ENCODE measurements at regions not wholly inside any gene's neighbourhood (a gene's known extent, or its start where the extent isn't known, plus 50 kb on each side); places are given as distances from the start of the nearest gene placed in this dataset.
"Not testable (repeated sequence)": the region's sequence is repeated elsewhere in the genome, so short reads cannot be mapped to it uniquely, and the experiment has no call there.

DNA sequence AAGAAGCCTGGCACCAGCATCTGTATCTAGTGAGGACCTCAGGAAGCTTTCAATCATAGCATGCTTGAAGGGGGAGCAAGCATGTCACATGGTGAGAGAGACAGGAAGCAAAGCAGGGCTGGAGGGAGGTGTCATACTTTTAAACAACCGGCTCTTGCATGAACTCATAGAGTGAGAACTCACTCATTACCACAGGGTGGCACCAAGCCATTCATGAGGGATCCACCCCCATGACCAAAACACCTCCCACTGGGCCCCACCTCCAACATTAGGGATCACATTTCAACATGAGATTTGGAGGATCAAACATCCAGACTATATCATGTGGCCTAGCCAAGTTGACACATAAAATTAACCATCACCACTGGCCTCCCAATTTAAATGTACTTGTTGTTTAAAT lies 125.1 kb upstream of the KCND3 start:
- ChIA-PET CTCF (ENCODE audit: low intra/inter-chr PET ratio) (no interaction called here), POLR2A (no interaction called here)
- intact Hi-C loops (cut with micrococcal nuclease) (no loop called here), in situ Hi-C loops (cut with MboI) (no loop called here)
- no TSS peak for BruUV-seq (replicated peaks)
- Histone ChIP-seq H3K36me3 (ENCODE audit: control insufficient read depth, insufficient read depth, low read length) (no peaks in the 10 kb centered on the region), H3K4me2 (ENCODE audit: insufficient read depth, low read length) (no peak overlapping the region), H3K9ac (ENCODE audit: insufficient read depth in 1 of 2, low read depth in 2 of 2, low read length in 2 of 2) (no peak overlapping the region), H3K27me3 (ENCODE audit: control insufficient read depth in 2 of 2, insufficient read depth in 2 of 2, low read length in 2 of 2) (no peaks in the 10 kb centered on the region), H3K4me1 (replicated peaks in 1 of 2; ENCODE audit: control insufficient read depth in 2 of 2, insufficient read depth in 2 of 2, low read length in 2 of 2) (no peaks in the 10 kb centered on the region), H3K79me2 (ENCODE audit: control insufficient read depth, insufficient read depth, low read length) (no peaks in the 10 kb centered on the region), H3K4me3 (no peak overlapping the region), H4K20me1 (replicated peaks; ENCODE audit: control insufficient read depth, insufficient read depth, low read length) (no peaks in the 10 kb centered on the region), H2AFZ (ENCODE audit: low read depth, low read length) (no peak overlapping the region), H3K9me1 (ENCODE audit: control insufficient read depth, insufficient read depth, low read length) (no peaks in the 10 kb centered on the region), H3K27ac (ENCODE audit: extremely low read depth, low read depth, low read length) (no peak overlapping the region), H3K9me3 (replicated peaks; ENCODE audit: control insufficient read depth, insufficient read depth, low read depth, low read length) (no peaks in the 10 kb centered on the region)
- peak in 1 of 4 experiments; percentile 9 for DNase-seq (ENCODE audit: extremely low read depth in 1 of 4, low spot score in 3 of 4)
- TF ChIP-seq, protein P1, sequence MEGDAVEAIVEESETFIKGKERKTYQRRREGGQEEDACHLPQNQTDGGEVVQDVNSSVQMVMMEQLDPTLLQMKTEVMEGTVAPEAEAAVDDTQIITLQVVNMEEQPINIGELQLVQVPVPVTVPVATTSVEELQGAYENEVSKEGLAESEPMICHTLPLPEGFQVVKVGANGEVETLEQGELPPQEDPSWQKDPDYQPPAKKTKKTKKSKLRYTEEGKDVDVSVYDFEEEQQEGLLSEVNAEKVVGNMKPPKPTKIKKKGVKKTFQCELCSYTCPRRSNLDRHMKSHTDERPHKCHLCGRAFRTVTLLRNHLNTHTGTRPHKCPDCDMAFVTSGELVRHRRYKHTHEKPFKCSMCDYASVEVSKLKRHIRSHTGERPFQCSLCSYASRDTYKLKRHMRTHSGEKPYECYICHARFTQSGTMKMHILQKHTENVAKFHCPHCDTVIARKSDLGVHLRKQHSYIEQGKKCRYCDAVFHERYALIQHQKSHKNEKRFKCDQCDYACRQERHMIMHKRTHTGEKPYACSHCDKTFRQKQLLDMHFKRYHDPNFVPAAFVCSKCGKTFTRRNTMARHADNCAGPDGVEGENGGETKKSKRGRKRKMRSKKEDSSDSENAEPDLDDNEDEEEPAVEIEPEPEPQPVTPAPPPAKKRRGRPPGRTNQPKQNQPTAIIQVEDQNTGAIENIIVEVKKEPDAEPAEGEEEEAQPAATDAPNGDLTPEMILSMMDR (IDR thresholded peaks at IDR 0.05 in 2 of 3, conservative IDR thresholded peaks at IDR 0.05 in 1 of 3; ENCODE audit: insufficient read depth in 2 of 3, low read depth in 1 of 3, low read length in 3 of 3): peak in 1 of 3 experiments; percentile 13; a peak in 3 of 6 replicates
- TF ChIP-seq PHB (CRISPR knock-in tag; IDR thresholded peaks at IDR 0.05) (no peak), ZNF766 (CRISPR knock-in tag; conservative IDR thresholded peaks at IDR 0.05) (peak; percentile 58; the same call in 1 of the 2 replicates)
- peak; percentile 71 for ATAC-seq
- FAIRE-seq: no peak
- WGBS (ENCODE audit: insufficient coverage, low coverage, missing lambda C conversion rate): 6% methylated on average over 1 of the region's 1 CpG

DNA sequence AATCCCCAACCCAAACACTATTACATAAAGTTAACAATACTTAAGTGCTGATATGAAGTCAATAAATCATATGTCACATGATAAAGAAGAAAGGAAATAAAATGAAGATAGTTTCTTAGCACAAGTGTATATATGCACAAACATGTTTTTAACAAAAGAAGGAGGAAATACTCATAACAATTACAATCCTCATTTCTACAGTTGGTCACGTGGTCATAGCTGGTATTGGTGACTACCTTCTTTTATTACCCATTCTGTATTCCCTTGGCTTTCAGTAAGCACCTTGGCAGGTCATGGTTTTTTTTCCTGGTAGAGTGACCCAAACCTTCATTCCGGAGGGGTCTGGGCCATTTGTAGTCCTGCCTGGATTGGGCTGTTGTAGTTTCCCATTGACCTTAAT lies 137.1 kb upstream of the KCND3 start:
- Histone ChIP-seq H2AFZ (ENCODE audit: low read depth, low read length) (no peak overlapping the region), H3K9me3 (replicated peaks; ENCODE audit: control insufficient read depth, insufficient read depth, low read depth, low read length) (no peaks in the 10 kb centered on the region), H3K4me3 (no peak overlapping the region), H3K27me3 (ENCODE audit: control insufficient read depth in 2 of 2, insufficient read depth in 2 of 2, low read length in 2 of 2) (no peaks in the 10 kb centered on the region), H3K4me2 (ENCODE audit: insufficient read depth, low read length) (no peak overlapping the region), H3K79me2 (ENCODE audit: control insufficient read depth, insufficient read depth, low read length) (no peaks in the 10 kb centered on the region), H4K20me1 (replicated peaks; ENCODE audit: control insufficient read depth, insufficient read depth, low read length) (no peaks in the 10 kb centered on the region), H3K36me3 (ENCODE audit: control insufficient read depth, insufficient read depth, low read length) (no peaks in the 10 kb centered on the region), H3K4me1 (replicated peaks in 1 of 2; ENCODE audit: control insufficient read depth in 2 of 2, insufficient read depth in 2 of 2, low read length in 2 of 2) (no peaks in the 10 kb centered on the region), H3K9me1 (ENCODE audit: control insufficient read depth, insufficient read depth, low read length) (no peaks in the 10 kb centered on the region), H3K27ac (ENCODE audit: extremely low read depth, low read depth, low read length) (no peak overlapping the region), H3K9ac (ENCODE audit: insufficient read depth in 1 of 2, low read depth in 2 of 2, low read length in 2 of 2) (no peak overlapping the region)
- in situ Hi-C loops (cut with MboI): no loop called here
- FAIRE-seq: no peak
- POLR2A ChIA-PET: interaction anchor here (1.2 kb wide), 1 partner anchor 17 kb away, joined by 3 read pairs; no protein-coding TSS in a partner anchor
- WGBS (ENCODE audit: insufficient coverage, low coverage, missing lambda C conversion rate): 0% methylated on average over 2 of the region's 2 CpGs
- no peak for ATAC-seq
- CTCF ChIA-PET (ENCODE audit: low intra/inter-chr PET ratio): no interaction called here
- DNase-seq (ENCODE audit: extremely low read depth in 1 of 4, low spot score in 3 of 4): no peak
- BruUV-seq (replicated peaks): no TSS peak
- intact Hi-C loops (cut with micrococcal nuclease): no loop called here
- TF ChIP-seq TAF9B (IDR thresholded peaks at IDR 0.05; ENCODE audit: partially characterized antibody) (no peak), RAD51 (IDR thresholded peaks at IDR 0.05; ENCODE audit: borderline replicate concordance, low read depth) (peak; percentile 44; the same call in 1 of the 2 replicates)
- TF ChIP-seq, protein P2, sequence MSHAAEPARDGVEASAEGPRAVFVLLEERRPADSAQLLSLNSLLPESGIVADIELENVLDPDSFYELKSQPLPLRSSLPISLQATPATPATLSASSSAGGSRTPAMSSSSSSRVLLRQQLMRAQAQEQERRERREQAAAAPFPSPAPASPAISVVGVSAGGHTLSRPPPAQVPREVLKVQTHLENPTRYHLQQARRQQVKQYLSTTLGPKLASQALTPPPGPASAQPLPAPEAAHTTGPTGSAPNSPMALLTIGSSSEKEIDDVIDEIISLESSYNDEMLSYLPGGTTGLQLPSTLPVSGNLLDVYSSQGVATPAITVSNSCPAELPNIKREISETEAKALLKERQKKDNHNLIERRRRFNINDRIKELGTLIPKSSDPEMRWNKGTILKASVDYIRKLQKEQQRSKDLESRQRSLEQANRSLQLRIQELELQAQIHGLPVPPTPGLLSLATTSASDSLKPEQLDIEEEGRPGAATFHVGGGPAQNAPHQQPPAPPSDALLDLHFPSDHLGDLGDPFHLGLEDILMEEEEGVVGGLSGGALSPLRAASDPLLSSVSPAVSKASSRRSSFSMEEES (CRISPR knock-in tag; IDR thresholded peaks at IDR 0.05): peak; percentile 83

DNA sequence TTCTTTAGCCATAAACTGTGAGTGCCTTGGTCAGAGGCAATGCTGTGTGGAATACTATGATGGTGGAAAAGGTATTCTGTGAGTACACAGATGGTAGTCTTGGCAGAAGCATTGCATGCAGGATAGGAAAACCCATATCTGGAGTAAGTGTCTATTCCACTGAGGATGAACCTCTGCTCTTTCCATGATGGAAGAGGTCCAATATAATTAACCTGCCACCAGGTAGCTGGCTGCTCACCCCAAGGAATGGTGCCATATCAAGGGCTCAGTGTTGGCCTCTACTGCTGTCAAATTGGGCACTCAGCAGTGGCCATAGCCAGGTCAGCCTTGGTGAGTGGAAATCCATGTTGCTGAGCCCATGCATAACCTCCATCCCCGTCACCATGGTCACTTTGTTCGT lies 138.1 kb upstream of the KCND3 start:
- H3K9me3 ChIP-seq (replicated peaks; ENCODE audit: control insufficient read depth, insufficient read depth, low read depth, low read length); H3K79me2 ChIP-seq (ENCODE audit: control insufficient read depth, insufficient read depth, low read length); H3K9me1 ChIP-seq (ENCODE audit: control insufficient read depth, insufficient read depth, low read length); BruUV-seq (replicated peaks); DNase-seq (ENCODE audit: extremely low read depth in 1 of 4, low spot score in 3 of 4); H3K4me2 ChIP-seq (ENCODE audit: insufficient read depth, low read length); H3K36me3 ChIP-seq (ENCODE audit: control insufficient read depth, insufficient read depth, low read length); FAIRE-seq; ATAC-seq; H3K27me3 ChIP-seq (ENCODE audit: control insufficient read depth in 2 of 2, insufficient read depth in 2 of 2, low read length in 2 of 2); POLR2A ChIA-PET; H4K20me1 ChIP-seq (replicated peaks; ENCODE audit: control insufficient read depth, insufficient read depth, low read length); CTCF ChIA-PET (ENCODE audit: low intra/inter-chr PET ratio); in situ Hi-C loops (cut with MboI); H3K9ac ChIP-seq (ENCODE audit: insufficient read depth in 1 of 2, low read depth in 2 of 2, low read length in 2 of 2); H3K4me3 ChIP-seq; H2AFZ ChIP-seq (ENCODE audit: low read depth, low read length); H3K27ac ChIP-seq (ENCODE audit: extremely low read depth, low read depth, low read length); intact Hi-C loops (cut with micrococcal nuclease); H3K4me1 ChIP-seq (replicated peaks in 1 of 2; ENCODE audit: control insufficient read depth in 2 of 2, insufficient read depth in 2 of 2, low read length in 2 of 2): not testable (repeated sequence)
- 0% methylated on average over 2 of the region's 2 CpGs for WGBS (ENCODE audit: insufficient coverage, low coverage, missing lambda C conversion rate)

Data from K562 (cell line).